Heart left ventricle (tissue), 16 donors: ENCODE measurements at regions not wholly inside any gene's neighbourhood (a gene's known extent, or its start where the extent isn't known, plus 50 kb on each side); places are given as distances from the start of the nearest gene placed in this dataset.

Experiments
- ATAC-seq, 4 donors: fragments of 200-7000 bp; cut with Tn5 transposase; one replicate each; pipeline ENCODE4 v1.9.1; 2020 to 2022; ENCODE audit warnings: moderate library complexity in 4 of 4, mild to moderate bottlenecking in 3 of 4, moderate number of reproducible peaks in 1 of 4
- DNase-seq, 5 donors: peaks; one replicate each; pipeline ENCODE4 v3.0.0-alpha.2; 2020
- H3K27ac ChIP-seq, 12 donors: fragments of 200-600 bp; sonication (generic) in 4 of 12; one replicate each; pipeline versions ENCODE4 v1.5.0 to v1.8.0; 2016 to 2022; ENCODE audit warnings: mild to moderate bottlenecking in 2 of 12
- H3K27me3 ChIP-seq, 9 donors: fragments of 200-600 bp; sonication (generic) in 2 of 9; one replicate each; pipeline versions ENCODE4 v1.5.1 to v1.8.0; 2016 to 2022; ENCODE audit warnings: mild to moderate bottlenecking in 3 of 9
- H3K36me3 ChIP-seq, 9 donors: fragments of 200-600 bp; sonication (generic) in 2 of 9; one replicate each; pipeline versions ENCODE4 v1.5.0 to v1.8.0; 2018 to 2022; ENCODE audit warnings: mild to moderate bottlenecking in 2 of 9
- H3K4me1 ChIP-seq, 12 donors: fragments of 200-600 bp; sonication (generic) in 4 of 12; one replicate each; pipeline versions ENCODE4 v1.5.0 to v1.8.0; 2016 to 2022; ENCODE audit warnings: mild to moderate bottlenecking in 3 of 12
- H3K4me3 ChIP-seq, 12 donors: fragments of 200-600 bp; sonication (generic) in 4 of 12; one replicate each; pipeline versions ENCODE4 v1.5.0 to v1.8.0; 2017 to 2022; ENCODE audit warnings: mild to moderate bottlenecking in 9 of 12, moderate library complexity in 4 of 12
- H3K9me3 ChIP-seq, 12 donors: fragments of 200-600 bp; sonication (generic) in 4 of 12; one replicate each; pipeline versions ENCODE4 v1.5.0 to v1.8.0; 2016 to 2022; ENCODE audit warnings: mild to moderate bottlenecking in 1 of 12
- CTCF ChIP-seq, 12 donors: fragments of 200-600 bp; sonication (generic) in 4 of 12; IDR thresholded peaks; one replicate each; pipeline versions ENCODE4 v1.5.0 to v1.8.0; 2018 to 2022; ENCODE audit warnings: antibody characterized with exemption in 12 of 12, mild to moderate bottlenecking in 5 of 12
- POLR2A ChIP-seq, 2 donors: fragments of 450-650 bp; IDR thresholded peaks; one replicate each; pipeline ENCODE4 v1.6.1; 2017; ENCODE audit warnings: antibody characterized with exemption in 2 of 2, mild to moderate bottlenecking in 2 of 2, moderate library complexity in 2 of 2
- WGBS, 4 donors: extraction: QIAGEN DNeasy Blood & Tissue Kit in 2 of 4; methylation state at CpG; one replicate each; pipeline versions ENCODE4 v1.1.5 to v1.1.7; 2013 to 2018; 5-methylcytosine and 5-hydroxymethylcytosine counted together
- intact Hi-C, 10 donors: fragments of 100-400 bp; cut with DNase I; formaldehyde crosslinking; loops; one replicate each; pipeline versions ENCODE4 v1.11.1 to v1.14.2; 2022
- donor health status: ischemic (EF 13 %, LVEDD 7.1; RV severe dilation, severe dysfunction).
- donor health status: healthy with polysubstance abuse.
- donor health status: DM: no; HTN: yes; CAD: no.
- donor health status: DM: no; HTN: no; CAD: no.
- donor health status: ischemic (EF 25% LVEDD 6.9; RV normal size, moderate dysfunction).
- donor health status: ischemic (EF 25% LVEDD 5.7; RV mildly dilated, moderate dysfunction).
- donor health status: healthy.
- donor health status: DM: yes; HTN: yes; CAD: no.
- donor health status: ischemic (EF 35%, LVEDD 5.7; RV mildly dilated, moderate dysfunction).
- donor health status: nonischemic (EF 11% LVEDD 7.7; RV severe dilation, severe dysfunction).
- donor health status: DM: yes; HTN: yes; CAD: no.
- donor health status: PGD.
- donor health status: ischemic (EF 29% LVEDD 5.4; RV normal size, mild dysfunction).
- donor health status: nonischemic (EF 23%, LVEDD 6.1; RV moderate dilation, normal function).

GRCh38 chr13:65063753-65064152, 2166.4 kb downstream of the PCDH9 start:
- 5% methylated on average over 2 of the region's 2 CpGs; no CpG with 5 or more reads in 3 of the 4 donors for WGBS, 4 donors
- no peak for TF ChIP-seq CTCF (IDR thresholded peaks at IDR 0.05)
- TF ChIP-seq POLR2A (IDR thresholded peaks at IDR 0.05) = no peak
- no peak overlapping the region for H3K27ac ChIP-seq
- no peaks in the 10 kb centered on the region for H3K36me3 ChIP-seq
- no peaks in the 10 kb centered on the region for H3K27me3 ChIP-seq
- H3K9me3 ChIP-seq = peaks cover 0 to 16% (median 0%) of the 10 kb centered on the region in 12 donors
- DNase-seq (no peak), ATAC-seq (no peak)
- H3K4me3 ChIP-seq = no peak overlapping the region
- intact Hi-C loops = no loop called here
- H3K4me1 ChIP-seq = no peaks in the 10 kb centered on the region

GRCh38 chr13:65057986-65058385, 2172.2 kb downstream of the PCDH9 start:
- intact Hi-C loops = no loop called here
- H3K9me3 ChIP-seq = peaks cover 0 to 30% (median 0%) of the 10 kb centered on the region in 12 donors
- DNase-seq (no peak), ATAC-seq (no peak)
- H3K27me3 ChIP-seq = no peaks in the 10 kb centered on the region
- TF ChIP-seq CTCF (IDR thresholded peaks at IDR 0.05) = no peak
- TF ChIP-seq POLR2A (IDR thresholded peaks at IDR 0.05) = no peak
- H3K27ac ChIP-seq = no peak overlapping the region
- H3K4me1 ChIP-seq = no peaks in the 10 kb centered on the region
- H3K4me3 ChIP-seq = no peak overlapping the region
- 32 to 39% (median 36%) methylated on average over 3 of the region's 3 CpGs for WGBS, 4 donors
- no peaks in the 10 kb centered on the region for H3K36me3 ChIP-seq

- Histone ChIP-seq H3K4me3 (no peak overlapping the region), H3K27me3 (no peaks in the 10 kb centered on the region), H3K36me3 (no peaks in the 10 kb centered on the region), H3K4me1 (no peaks in the 10 kb centered on the region), H3K27ac (no peak overlapping the region), H3K9me3 (peaks cover 0 to 25% (median 0%) of the 10 kb centered on the region in 12 donors)
- no peak for DNase-seq
- intact Hi-C loops = no loop called here
- TF ChIP-seq POLR2A (IDR thresholded peaks at IDR 0.05) (no peak), CTCF (IDR thresholded peaks at IDR 0.05) (no peak)
- no peak for ATAC-seq
- WGBS, 4 donors = 61 to 75% (median 74%) methylated on average over 2 of the region's 2 CpGs
Observed at GRCh38 chr13:65054277-65054676, 2175.9 kb downstream of the PCDH9 start.

GRCh38 chr13:65036999-65037398, 2193.1 kb downstream of the PCDH9 start:
- no peak overlapping the region for H3K4me3 ChIP-seq
- peaks cover 0 to 4% (median 0%) of the 10 kb centered on the region in 12 donors for H3K9me3 ChIP-seq
- TF ChIP-seq CTCF (IDR thresholded peaks at IDR 0.05) (no peak), POLR2A (IDR thresholded peaks at IDR 0.05) (no peak)
- intact Hi-C loops = no loop called here
- ATAC-seq (no peak), DNase-seq (no peak)
- no peaks in the 10 kb centered on the region for H3K36me3 ChIP-seq
- H3K27ac ChIP-seq = no peak overlapping the region
- 79 to 93% (median 84%) methylated on average over 1 of the region's 1 CpG for WGBS, 4 donors
- no peaks in the 10 kb centered on the region for H3K27me3 ChIP-seq
- no peaks in the 10 kb centered on the region for H3K4me1 ChIP-seq
